NT2/D1 (cell line): ENCODE measurements at regions not wholly inside any gene's neighbourhood (a gene's known extent, or its start where the extent isn't known, plus 50 kb on each side); places are given as distances from the start of the nearest gene placed in this dataset.

Source experiments
- SUZ12 ChIP-seq: IDR thresholded peaks from 2 replicates; pipeline ENCODE4 v1.6.1; 2011; ENCODE audit not compliant: insufficient read length, insufficient read depth; ENCODE audit errors: extremely low read depth
- YY1 ChIP-seq: IDR thresholded peaks from 2 replicates; pipeline ENCODE4 v1.6.1; 2011; ENCODE audit not compliant: insufficient read length, insufficient read depth

DNA sequence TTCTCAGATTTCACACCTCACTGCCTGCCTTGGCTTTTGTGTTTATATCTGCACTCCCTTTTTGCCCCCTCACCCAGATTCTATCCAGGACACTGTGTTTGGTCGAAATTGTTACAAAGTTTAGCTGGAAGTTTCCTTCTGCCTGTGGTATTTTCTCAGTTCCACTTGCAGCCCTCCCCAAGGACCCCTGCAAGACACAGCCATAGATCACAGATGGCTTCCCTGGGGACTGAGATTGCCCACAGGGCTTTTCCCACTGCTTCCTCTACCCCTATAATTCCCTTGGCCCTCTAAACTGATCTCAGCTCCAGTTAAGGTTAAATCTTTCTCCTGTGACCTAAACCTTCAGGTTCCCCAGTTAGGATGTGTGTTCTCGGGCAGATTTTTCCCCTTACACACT lies 146.1 kb upstream of the C11orf87 start:
- TF ChIP-seq YY1 (no peak), SUZ12 (no peak)
